Fibroblast of lung (primary cell): ENCODE measurements at regions not wholly inside any gene's neighbourhood (a gene's known extent, or its start where the extent isn't known, plus 50 kb on each side); places are given as distances from the start of the nearest gene placed in this dataset.
A peak's percentile ranks its signal among the peaks of the same experiment; 100 is the strongest.

ENCODE experiments used
- DNase-seq, 2 donors: peaks; one replicate each; pipeline versions ENCODE4 v3.0.0 to v3.0.0-alpha.2; 2010; ENCODE audit warnings: low read depth in 2 of 2
- H2AFZ ChIP-seq: 2 replicates; pipeline ENCODE4 v1.5.1; 2012; ENCODE audit warnings: low read length, control low read depth, inconsistent platforms
- H3K27ac ChIP-seq: 2 replicates; pipeline ENCODE4 v1.5.1; 2011; ENCODE audit warnings: low read length, control low read depth; ENCODE audit not compliant: insufficient read depth
- H3K27me3 ChIP-seq: 2 replicates; pipeline ENCODE4 v1.5.1; 2011; ENCODE audit warnings: mild to moderate bottlenecking, low read length; ENCODE audit not compliant: control insufficient read depth, insufficient read depth
- H3K36me3 ChIP-seq: 2 replicates; pipeline ENCODE4 v1.5.1; 2011; ENCODE audit warnings: low read length; ENCODE audit not compliant: control insufficient read depth, insufficient read depth
- H3K4me1 ChIP-seq: 2 replicates; pipeline ENCODE4 v1.5.1; 2011; ENCODE audit warnings: low read length; ENCODE audit not compliant: control insufficient read depth, insufficient read depth; ENCODE audit errors: extremely low read depth
- H3K4me2 ChIP-seq: 2 replicates; pipeline ENCODE4 v1.5.1; 2011; ENCODE audit warnings: low read length, control low read depth; ENCODE audit not compliant: insufficient read depth; ENCODE audit errors: extremely low read depth
- H3K4me3 ChIP-seq, 4 experiments: fragments of 200-600 bp in 1 of 4; sonication (generic) in 1 of 4; replicated peaks in 1 of 4; 2 replicates each; pipeline ENCODE4 v1.5.1; 2011 to 2016; ENCODE audit warnings: low read length in 4 of 4, low read depth in 3 of 4, mild to moderate bottlenecking in 3 of 4, control low read depth in 2 of 4, inconsistent platforms in 1 of 4, mixed read lengths in 1 of 4; ENCODE audit not compliant: insufficient read depth in 1 of 4; ENCODE audit errors: control extremely low read depth in 1 of 4
- H3K79me2 ChIP-seq: 2 replicates; pipeline ENCODE4 v1.5.1; 2012; ENCODE audit warnings: mild to moderate bottlenecking, low read length, inconsistent platforms; ENCODE audit not compliant: control insufficient read depth, insufficient read depth
- H3K9ac ChIP-seq: 2 replicates; pipeline ENCODE4 v1.5.1; 2011; ENCODE audit warnings: mild to moderate bottlenecking, low read length, control low read depth; ENCODE audit not compliant: insufficient read depth
- H3K9me3 ChIP-seq: 2 replicates; pipeline ENCODE4 v1.5.1; 2012; ENCODE audit warnings: low read depth, low read length; ENCODE audit not compliant: control insufficient read depth, insufficient read depth
- H4K20me1 ChIP-seq: 2 replicates; pipeline ENCODE4 v1.5.1; 2011; ENCODE audit warnings: low read length; ENCODE audit not compliant: control insufficient read depth, insufficient read depth; ENCODE audit errors: extremely low read depth
- EZH2 ChIP-seq: IDR thresholded peaks from 2 replicates; pipeline ENCODE4 v1.5.1; 2012; ENCODE audit warnings: low read length, control low read depth, mild to moderate bottlenecking; ENCODE audit errors: missing control alignments
- TF ChIP-seq, protein P1 (sequence below), 2 donors: IDR thresholded peaks in 1 of 2; conservative IDR thresholded peaks in 1 of 2; 1 replicate in 1 of 2; 2 replicates in 1 of 2; pipeline ENCODE4 v1.5.1; 2011 to 2012; ENCODE audit warnings: low read length in 2 of 2, control low read depth in 1 of 2, inconsistent platforms in 1 of 2, low read depth in 1 of 2, mild to moderate bottlenecking in 1 of 2

GRCh38 chr5:57753446-57753845, 270.8 kb upstream of the ACTBL2 start:
- no peak overlapping the region for H3K4me3 ChIP-seq
- DNase-seq = no peak
- no peak overlapping the region for H3K4me2 ChIP-seq
- H3K79me2 ChIP-seq = no peaks in the 10 kb centered on the region
- TF ChIP-seq, protein P1, sequence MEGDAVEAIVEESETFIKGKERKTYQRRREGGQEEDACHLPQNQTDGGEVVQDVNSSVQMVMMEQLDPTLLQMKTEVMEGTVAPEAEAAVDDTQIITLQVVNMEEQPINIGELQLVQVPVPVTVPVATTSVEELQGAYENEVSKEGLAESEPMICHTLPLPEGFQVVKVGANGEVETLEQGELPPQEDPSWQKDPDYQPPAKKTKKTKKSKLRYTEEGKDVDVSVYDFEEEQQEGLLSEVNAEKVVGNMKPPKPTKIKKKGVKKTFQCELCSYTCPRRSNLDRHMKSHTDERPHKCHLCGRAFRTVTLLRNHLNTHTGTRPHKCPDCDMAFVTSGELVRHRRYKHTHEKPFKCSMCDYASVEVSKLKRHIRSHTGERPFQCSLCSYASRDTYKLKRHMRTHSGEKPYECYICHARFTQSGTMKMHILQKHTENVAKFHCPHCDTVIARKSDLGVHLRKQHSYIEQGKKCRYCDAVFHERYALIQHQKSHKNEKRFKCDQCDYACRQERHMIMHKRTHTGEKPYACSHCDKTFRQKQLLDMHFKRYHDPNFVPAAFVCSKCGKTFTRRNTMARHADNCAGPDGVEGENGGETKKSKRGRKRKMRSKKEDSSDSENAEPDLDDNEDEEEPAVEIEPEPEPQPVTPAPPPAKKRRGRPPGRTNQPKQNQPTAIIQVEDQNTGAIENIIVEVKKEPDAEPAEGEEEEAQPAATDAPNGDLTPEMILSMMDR (conservative IDR thresholded peaks at IDR 0.05 in 1 of 2, IDR thresholded peaks at IDR 0.05 in 1 of 2; ENCODE audit: low read depth in 1 of 2, low read length in 2 of 2) = no peak
- TF ChIP-seq EZH2 = no peak
- H4K20me1 ChIP-seq = no peaks in the 10 kb centered on the region
- H3K4me1 ChIP-seq = no peaks in the 10 kb centered on the region
- H3K36me3 ChIP-seq = no peaks in the 10 kb centered on the region
- H3K9me3 ChIP-seq = no peaks in the 10 kb centered on the region
- H3K27me3 ChIP-seq = no peaks in the 10 kb centered on the region
- no peak overlapping the region for H2AFZ ChIP-seq
- no peak overlapping the region for H3K9ac ChIP-seq
- no peak overlapping the region for H3K27ac ChIP-seq

DNA sequence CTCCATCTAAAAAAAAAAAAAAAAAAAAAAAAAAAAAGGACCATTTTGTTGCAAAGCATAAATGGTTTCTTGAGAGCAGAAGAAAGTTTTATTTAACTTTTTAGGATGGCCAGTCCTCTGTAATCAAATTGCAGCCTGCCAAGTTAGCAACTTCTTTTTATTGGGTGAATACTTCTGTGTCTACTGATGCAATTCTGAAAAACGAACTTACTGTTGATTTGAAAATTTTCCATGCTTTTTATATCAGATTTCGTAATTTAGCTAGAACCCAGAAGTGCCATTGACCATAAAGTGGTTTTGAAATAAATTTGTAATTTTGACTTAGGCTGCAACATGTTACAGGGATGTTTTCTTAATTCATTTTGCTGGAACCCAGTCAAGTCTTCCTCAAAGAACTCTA, 269.1 kb upstream of the ACTBL2 start:
- Histone ChIP-seq H3K79me2 (no peaks in the 10 kb centered on the region), H3K9ac (no peak overlapping the region), H3K9me3 (no peaks in the 10 kb centered on the region), H3K27ac (no peak overlapping the region), H3K27me3 (no peaks in the 10 kb centered on the region), H3K4me2 (no peak overlapping the region), H3K4me3 (no peak overlapping the region), H3K4me1 (no peaks in the 10 kb centered on the region), H3K36me3 (no peaks in the 10 kb centered on the region), H2AFZ (no peak overlapping the region), H4K20me1 (no peaks in the 10 kb centered on the region)
- TF ChIP-seq EZH2 = no peak
- TF ChIP-seq, protein P1 (conservative IDR thresholded peaks at IDR 0.05 in 1 of 2, IDR thresholded peaks at IDR 0.05 in 1 of 2; ENCODE audit: low read depth in 1 of 2, low read length in 2 of 2) = no peak
- DNase-seq = peak in 1 of 2 donors; percentile 82

DNA sequence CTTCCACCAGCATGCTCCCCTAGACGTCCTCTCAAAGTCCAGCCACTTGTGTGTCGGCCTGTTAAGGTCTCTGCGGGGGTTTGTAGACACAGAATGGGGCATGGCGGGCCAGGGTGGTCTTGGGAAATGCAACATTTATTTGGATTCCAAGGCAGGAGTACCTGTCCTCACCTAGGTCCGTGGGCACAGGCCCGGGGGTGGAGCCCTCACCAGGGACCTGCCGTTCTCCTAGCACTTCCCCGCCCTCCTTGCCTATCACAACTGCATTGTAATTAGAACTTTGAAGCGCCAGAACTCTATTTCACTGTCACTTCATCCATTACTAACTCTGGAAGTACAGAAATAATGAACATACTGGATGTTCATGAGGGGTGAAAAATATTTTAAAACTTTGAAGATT, 268.3 kb upstream of the ACTBL2 start:
- Histone ChIP-seq H3K4me1 (no peaks in the 10 kb centered on the region), H3K4me2 (no peak overlapping the region), H3K4me3 (no peak overlapping the region), H3K79me2 (no peaks in the 10 kb centered on the region), H3K9ac (no peak overlapping the region), H3K36me3 (no peaks in the 10 kb centered on the region), H3K27me3 (no peaks in the 10 kb centered on the region), H2AFZ (no peak overlapping the region), H4K20me1 (no peaks in the 10 kb centered on the region), H3K27ac (no peak overlapping the region), H3K9me3 (no peaks in the 10 kb centered on the region)
- no peak for DNase-seq
- no peak for TF ChIP-seq EZH2
- TF ChIP-seq, protein P1 (conservative IDR thresholded peaks at IDR 0.05 in 1 of 2, IDR thresholded peaks at IDR 0.05 in 1 of 2; ENCODE audit: low read depth in 1 of 2, low read length in 2 of 2) = no peak
